HG03103 (cell line): ENCODE measurements at regions not wholly inside any gene's neighbourhood (a gene's known extent, or its start where the extent isn't known, plus 50 kb on each side); places are given as distances from the start of the nearest gene placed in this dataset.

Experiments
- ATAC-seq: cut with Tn5 transposase; IDR thresholded peaks from one replicate; pipeline ENCODE4 v1.9.1; 2021; ENCODE audit warnings: low read depth; ENCODE audit not compliant: unreplicated experiment

GRCh38 chr2:136062066-136062837 lies 55.7 kb downstream of the CXCR4 start:
- ATAC-seq: no peak

GRCh38 chr2:136060416-136060815 lies 57.5 kb downstream of the CXCR4 start:
- ATAC-seq: no peak

GRCh38 chr2:136059036-136059472 lies 58.9 kb downstream of the CXCR4 start:
- ATAC-seq: no peak

GRCh38 chr2:136058262-136058661 lies 59.7 kb downstream of the CXCR4 start:
- ATAC-seq: no peak

GRCh38 chr2:136057802-136058140 lies 60.2 kb downstream of the CXCR4 start:
- ATAC-seq: no peak

GRCh38 chr2:136057023-136057801 lies 60.7 kb downstream of the CXCR4 start:
- no peak for ATAC-seq

GRCh38 chr2:136055929-136056688 lies 61.8 kb downstream of the CXCR4 start:
- no peak for ATAC-seq

- no peak for ATAC-seq
Observed at GRCh38 chr2:136054856-136055255, 63.1 kb downstream of the CXCR4 start.

- no peak for ATAC-seq
Observed at GRCh38 chr2:136052369-136053362, 65.3 kb downstream of the CXCR4 start.

GRCh38 chr2:136051725-136052048 lies 66.3 kb upstream of the DARS1 start:
- ATAC-seq: no peak

- ATAC-seq: peak; percentile 44
Observed at GRCh38 chr2:136051001-136051724, 65.7 kb upstream of the DARS1 start.

GRCh38 chr2:136049991-136050920 lies 64.8 kb upstream of the DARS1 start:
- ATAC-seq: no peak

- ATAC-seq: no peak
Observed at GRCh38 chr2:136049011-136049742, 63.8 kb upstream of the DARS1 start.

GRCh38 chr2:136045835-136046570 lies 60.6 kb upstream of the DARS1 start:
- ATAC-seq: no peak

GRCh38 chr2:136045344-136045743 lies 59.9 kb upstream of the DARS1 start:
- ATAC-seq: no peak
